HG02678 (cell line): ENCODE measurements at regions not wholly inside any gene's neighbourhood (a gene's known extent, or its start where the extent isn't known, plus 50 kb on each side); places are given as distances from the start of the nearest gene placed in this dataset.

ENCODE experiments used
- ATAC-seq: cut with Tn5 transposase; IDR thresholded peaks from one replicate; pipeline ENCODE4 v1.9.1; 2021; ENCODE audit warnings: mild to moderate bottlenecking, moderate library complexity; ENCODE audit not compliant: unreplicated experiment

GRCh38 chr1:39134768-39135333 lies 69.6 kb upstream of the MACF1 start:
- ATAC-seq, result no peak

DNA sequence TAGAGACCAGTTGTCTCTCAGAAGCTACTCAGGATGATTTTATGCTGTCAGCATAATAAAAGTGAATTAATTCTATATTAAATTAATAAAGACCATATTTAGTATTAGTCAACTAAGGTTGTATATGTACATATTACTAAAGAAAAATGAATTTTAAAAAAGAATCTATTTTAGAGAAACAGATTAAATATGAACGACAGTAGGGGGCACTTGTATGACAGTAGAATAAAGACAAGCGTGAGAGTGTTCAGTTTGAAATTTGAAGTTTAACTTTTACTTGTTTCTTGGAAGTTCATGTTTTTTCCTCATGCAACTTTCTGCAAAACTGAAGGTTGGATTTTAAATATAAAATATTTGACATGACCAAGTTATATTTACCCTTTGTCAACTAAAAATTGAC lies 67.9 kb upstream of the MACF1 start:
- no peak for ATAC-seq

DNA sequence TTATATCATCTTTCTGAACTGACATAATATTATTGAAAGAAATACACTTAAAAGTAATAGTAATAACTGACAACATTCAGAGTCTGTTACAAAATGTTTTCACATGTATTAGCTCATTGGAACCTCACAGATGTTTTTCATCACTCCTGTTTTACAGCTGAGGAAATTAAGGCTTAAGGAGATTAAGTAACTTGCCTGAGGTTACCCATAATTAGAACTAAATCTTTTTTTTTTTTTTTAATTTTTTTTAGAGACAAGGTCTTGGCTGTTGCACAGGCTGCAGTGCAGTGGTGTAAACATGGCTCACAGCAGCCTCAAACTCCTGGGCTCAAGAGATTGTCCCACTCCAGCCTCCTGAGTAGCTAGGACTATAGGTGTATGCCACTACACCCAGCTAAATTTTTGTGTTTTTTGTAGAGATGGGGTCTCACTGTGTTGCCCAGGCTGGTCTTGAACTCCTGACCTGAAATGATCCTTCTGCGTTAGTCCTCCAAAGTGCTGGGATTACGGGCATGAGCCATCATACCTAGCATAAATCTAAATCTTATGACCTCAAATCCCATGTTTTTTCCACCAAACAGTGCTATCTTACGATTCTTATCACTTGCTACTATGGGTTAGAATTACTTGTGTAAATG lies 64.7 kb upstream of the MACF1 start:
- no peak for ATAC-seq

- ATAC-seq, result no peak
Observed at GRCh38 chr1:39141925-39142324, 62.6 kb upstream of the MACF1 start.

DNA sequence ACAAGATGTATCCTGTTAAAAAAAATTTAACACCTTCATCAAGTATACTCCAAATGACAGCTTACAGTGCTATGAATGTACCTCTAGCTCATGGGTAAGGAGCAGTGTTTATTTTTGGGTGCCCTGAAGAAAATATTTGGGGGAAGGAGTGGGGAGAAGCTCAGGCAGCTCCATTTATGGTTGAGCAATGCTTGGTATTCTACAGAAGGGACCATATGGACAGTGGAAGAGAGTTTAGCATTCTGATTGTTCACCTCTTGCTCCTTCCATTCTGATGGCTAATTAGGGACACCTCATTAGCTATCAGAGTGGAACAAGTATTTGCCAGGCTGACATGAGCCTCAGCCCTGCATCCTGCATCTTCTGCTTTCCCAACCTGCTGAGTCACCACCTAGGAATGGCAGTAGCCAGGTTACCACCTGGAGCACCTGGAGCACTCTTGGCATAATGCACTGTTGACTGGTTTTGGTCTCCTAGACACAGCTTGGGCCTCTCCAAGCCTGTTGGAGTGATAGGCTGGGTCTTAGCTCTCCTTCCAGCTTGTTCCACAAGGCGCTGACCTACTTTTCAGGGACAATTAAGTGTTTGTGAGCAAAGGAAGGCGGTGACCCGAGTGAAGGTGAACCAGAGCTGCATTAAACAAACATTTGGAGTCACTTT lies 62.0 kb upstream of the MACF1 start:
- no peak for ATAC-seq

GRCh38 chr1:39144924-39145323 lies 59.6 kb upstream of the MACF1 start:
- ATAC-seq, result no peak

DNA sequence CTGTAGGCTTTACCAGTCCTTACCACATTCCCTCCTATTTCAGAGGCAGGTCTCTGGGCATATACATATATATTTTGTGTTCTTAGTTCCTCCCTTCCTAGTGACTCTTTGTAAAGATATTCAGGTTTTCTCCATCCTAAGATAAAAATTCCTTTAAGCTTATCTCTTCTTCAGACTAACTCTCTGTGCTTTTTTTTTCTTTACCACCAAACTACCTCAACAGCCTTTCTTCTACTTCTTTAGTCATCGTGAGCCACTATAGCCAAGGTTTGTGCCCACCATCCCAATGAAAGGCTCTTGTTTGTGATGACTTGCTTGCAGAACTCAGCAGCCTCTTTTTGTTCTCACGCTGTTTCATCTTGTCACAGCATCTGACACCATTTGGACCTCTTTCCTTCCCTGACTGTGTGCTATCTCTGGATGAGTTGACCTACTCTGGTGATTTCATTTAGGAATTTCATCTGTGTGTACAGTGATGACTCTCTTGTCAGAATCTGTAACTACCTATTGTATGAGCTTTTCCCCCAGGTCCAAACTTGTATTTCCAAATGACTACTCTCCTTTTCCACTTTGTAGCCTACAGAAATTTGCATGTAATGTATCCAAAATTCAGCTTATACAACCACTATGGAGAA lies 59.0 kb upstream of the MACF1 start:
- no peak for ATAC-seq

GRCh38 chr1:39146681-39147080 lies 57.8 kb upstream of the MACF1 start:
- ATAC-seq, result no peak

DNA sequence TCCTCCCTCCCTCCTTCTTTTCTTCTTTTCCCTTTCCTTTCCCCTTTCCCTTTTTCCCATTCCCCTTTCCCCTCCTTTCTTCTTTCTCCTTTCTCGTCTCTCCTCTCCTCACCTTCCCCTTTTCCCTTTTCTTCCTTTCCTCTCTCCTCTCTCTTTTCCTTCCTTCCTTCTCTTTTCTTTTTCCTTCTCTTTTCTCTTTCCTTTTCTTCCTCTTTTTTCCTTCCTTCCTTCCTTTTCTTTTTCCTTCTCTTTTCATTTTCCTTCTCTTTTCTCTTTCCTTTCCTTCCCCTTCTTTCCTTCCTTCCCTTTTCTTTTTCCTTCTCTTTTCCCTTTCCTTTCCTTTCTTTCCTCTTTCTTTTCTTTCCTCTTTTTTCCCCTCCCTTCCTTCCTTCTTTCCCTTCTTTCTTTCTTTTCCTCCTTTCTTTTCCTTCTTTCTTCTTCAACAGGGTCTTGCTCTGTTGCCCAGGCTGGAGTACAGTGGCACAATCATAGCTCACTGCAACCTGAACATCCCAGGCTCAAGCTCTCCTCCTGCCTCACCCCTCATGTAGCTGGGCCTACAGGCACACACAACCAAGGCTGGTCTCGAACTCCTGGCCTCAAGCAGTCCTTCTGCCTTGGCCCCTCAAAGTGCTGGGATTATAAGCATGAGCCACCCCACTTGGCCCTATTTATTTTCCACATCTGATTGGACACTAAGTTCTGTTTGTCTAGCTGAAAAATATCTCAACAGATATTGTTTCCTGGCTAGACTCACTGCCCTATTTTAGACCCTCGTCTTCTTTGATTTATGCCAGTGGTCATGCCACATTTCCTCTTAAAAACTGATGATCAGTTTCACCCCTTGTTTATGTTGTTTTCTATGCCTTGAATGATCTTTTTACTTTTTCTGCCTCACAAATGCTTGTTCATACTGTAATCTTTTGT lies 57.1 kb upstream of the MACF1 start:
- no peak for ATAC-seq

GRCh38 chr1:39148942-39149341 lies 55.6 kb upstream of the MACF1 start:
- ATAC-seq, result no peak

DNA sequence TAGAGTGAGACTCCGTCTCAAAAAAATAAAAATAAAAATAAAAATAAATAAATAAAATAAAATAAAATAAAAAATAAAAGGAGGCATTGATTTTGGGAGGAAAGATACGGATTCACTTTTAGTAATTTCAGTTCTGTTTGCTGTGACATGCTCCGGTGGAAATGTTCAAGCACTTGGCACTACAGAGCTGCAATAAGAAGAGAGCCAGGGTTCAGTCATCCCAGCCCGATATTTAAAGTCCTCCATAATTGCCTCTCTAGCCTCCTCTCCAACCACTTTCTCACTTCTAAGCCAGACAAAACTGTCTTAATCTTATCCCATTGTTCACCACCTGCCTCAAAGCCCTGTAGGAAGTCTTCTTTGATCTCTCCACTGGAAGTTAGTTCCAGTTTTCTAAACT lies 55.0 kb upstream of the MACF1 start:
- ATAC-seq, result no peak

DNA sequence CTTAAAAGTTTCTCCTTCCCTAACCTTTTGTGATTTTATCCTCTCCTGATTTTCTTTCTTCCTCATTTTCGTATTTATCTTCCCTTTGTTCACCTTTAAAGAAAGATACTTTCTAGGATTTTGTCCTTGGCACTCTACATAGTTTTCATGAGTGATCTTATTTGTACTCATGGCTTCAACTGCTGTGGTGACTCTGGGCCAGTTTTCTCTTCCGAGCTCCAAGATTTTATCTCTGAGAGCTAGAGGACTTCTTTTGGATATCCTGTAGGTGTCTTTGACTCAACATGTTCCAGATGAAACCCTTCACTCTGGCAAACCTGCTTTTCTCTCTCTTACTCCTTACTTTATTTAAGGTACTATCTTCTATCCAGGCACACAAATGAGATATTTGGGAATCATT lies 53.7 kb upstream of the MACF1 start:
- no peak for ATAC-seq

- ATAC-seq, result no peak
Observed at GRCh38 chr1:39151267-39151666, 53.2 kb upstream of the MACF1 start.

DNA sequence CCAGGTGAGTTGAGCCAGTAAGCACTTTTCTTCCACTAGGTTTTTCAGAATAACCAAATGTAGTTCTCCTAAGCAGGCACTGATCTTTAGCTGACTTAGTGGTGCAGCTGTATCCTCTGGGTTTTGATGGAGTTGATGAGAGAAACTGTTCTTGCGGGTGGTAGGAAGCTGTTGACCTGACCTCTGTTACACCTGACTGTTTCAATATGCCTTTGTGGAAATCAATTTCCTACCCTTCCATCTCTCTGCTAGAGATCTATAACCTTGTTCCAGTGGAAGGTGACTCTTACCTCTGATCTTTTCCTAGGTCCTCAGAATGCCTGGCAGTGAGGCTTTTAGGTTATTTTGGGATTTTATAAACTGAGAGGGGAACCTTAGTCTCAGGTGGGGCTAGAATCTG lies 51.6 kb upstream of the MACF1 start:
- no peak for ATAC-seq

- ATAC-seq, result no peak
Observed at GRCh38 chr1:39153684-39154083, 50.8 kb upstream of the MACF1 start.

DNA sequence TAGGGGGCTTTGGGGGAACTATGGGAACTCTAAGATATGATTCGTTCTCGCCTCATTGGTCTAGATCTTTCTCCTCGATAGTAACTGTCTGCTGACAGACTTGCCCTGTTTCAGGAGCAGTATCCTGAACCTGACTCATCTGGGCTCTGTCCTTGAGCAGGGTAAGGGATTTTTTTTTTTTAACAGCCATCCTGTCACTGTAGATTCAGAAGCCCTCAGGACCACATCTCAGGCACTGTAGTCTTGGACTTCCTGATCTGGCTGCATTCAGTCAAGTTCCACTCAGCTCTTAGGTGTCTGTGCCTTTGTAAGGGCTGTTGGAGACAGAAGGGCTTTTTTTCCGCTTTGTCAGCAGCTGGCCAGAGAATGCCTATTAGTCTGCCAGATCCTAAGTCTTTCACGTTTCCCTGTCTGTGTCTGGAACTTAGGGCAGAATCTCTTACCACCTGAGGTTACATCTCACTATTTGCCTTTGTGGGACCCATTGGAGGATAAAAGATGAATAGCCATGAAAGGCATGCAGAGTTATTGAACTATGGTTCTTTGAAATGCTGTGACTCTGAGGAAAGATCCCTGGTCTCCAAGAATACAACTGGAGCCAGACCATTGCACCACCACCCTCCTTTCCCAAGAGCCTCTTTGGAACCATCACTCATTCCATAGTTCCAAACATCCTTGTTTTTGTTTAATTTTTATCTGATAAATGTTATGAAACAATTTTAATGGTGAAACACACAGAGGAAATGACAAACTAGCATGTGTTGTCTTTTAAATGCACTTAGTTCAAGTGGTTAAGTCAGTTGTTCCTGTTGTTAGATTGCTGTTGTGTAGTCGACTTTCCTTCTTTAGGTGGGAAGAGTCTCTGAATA lies 49.7 kb upstream of the MACF1 start:
- no peak for ATAC-seq
